HG03064 (cell line): ENCODE measurements at regions not wholly inside any gene's neighbourhood (a gene's known extent, or its start where the extent isn't known, plus 50 kb on each side); places are given as distances from the start of the nearest gene placed in this dataset.
"Not testable (repeated sequence)": the region's sequence is repeated elsewhere in the genome, so short reads cannot be mapped to it uniquely, and the experiment has no call there.

Experiments used
- ATAC-seq: cut with Tn5 transposase; IDR thresholded peaks from one replicate; pipeline ENCODE4 v1.9.1; 2021; ENCODE audit warnings: low read depth; ENCODE audit not compliant: unreplicated experiment

DNA sequence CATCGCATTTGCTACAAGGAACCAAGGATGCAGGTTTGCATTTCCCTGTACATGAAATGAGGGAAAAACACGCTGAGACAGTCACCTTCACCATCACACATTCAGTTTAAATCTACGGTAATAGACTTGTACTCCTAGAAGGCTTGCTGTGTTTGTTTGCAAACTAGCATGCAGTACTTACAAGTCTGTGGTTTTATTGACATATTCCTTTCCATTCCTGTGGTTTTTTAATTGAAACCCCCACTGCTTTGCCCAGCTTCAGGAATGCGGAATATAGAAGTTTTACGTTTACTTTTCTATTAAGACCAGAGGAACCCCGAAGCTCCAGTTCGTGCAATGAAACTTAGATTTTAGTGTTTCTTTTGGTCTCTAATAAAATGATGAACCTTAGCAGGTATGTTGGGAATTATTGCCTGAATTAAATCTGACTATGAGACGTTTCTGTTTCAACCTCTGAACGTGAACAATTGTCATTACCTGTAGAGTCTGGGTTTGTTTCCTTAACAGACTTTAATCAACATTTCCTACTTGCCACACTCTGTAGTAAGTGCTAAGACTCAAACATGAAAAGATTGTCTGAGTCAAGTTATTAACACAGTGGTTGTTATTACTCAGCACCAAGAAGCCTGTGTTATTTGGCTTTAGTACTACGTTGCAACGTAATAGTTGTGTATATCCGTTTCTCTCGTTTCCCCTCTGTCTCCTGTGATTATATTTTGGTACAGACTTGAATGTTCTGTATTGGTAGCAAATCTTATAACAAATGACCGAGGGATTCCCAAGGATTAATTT, 793.3 kb upstream of the GOT2 start:
- no peak for ATAC-seq

- ATAC-seq: no peak
These were observed 788.7 kb upstream of the GOT2 start for GRCh38 chr16:59522826-59523225.

DNA sequence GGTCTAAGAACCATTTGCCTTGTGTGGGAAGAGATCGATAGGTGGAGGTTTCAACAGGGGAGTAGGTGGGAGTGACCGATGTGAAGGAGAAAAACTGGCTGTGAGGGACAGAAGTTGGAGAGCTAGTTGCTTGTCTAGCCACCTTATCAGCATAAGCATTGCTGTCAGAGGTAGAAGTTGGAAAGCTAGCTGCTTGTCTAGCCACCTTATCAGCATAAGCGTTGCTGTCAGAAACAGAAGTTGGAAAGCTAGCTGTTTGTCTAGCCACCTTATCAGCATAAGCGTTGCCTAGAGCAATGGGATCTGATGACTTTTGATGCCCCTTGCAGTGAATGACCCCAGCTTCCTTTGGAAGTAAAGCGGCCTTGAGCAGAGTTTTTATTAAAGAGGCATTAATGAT, 784.6 kb upstream of the GOT2 start:
- ATAC-seq: not testable (repeated sequence)

- no peak for ATAC-seq
These were observed 780.5 kb upstream of the GOT2 start for GRCh38 chr16:59514651-59515050.

DNA sequence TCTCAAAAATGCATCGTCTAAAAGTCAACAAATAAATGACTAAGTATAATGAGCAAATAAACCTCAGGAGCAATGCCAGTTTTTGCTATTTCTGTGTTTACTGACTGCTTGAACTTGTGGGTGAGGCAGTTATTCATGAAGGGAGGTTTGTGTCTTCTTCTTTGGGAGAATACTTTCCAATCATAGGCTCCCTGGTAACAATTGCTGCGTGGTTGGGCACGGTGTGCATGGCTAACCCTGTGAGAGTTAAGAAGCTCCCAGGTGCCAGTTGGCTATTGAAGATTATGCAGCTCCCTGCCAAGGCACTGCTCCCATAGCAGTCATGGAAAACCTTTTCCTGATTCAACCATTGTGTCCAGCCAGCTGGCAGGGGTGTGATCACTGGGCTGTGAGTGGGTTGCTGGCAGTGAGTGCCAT, 775.9 kb upstream of the GOT2 start:
- ATAC-seq: no peak

DNA sequence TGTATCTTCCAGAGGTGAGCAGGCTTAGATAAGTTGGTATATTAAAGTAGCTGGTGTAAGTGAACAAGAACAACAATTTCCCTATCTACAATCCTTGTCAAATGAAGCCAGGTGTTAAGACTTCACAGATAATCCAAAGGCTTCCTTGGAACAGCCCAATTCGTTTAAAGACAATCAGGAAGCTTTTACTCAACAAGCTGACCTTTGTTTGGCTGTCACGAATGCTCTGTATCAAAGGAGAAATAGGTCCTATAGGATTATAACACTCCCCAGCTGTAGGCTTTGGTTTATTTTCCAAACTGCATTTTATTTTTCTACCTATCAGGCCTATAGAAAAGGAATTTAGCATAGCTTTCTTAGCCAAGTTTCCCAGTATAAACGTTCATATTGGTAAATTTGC, 766.5 kb upstream of the GOT2 start:
- no peak for ATAC-seq

DNA sequence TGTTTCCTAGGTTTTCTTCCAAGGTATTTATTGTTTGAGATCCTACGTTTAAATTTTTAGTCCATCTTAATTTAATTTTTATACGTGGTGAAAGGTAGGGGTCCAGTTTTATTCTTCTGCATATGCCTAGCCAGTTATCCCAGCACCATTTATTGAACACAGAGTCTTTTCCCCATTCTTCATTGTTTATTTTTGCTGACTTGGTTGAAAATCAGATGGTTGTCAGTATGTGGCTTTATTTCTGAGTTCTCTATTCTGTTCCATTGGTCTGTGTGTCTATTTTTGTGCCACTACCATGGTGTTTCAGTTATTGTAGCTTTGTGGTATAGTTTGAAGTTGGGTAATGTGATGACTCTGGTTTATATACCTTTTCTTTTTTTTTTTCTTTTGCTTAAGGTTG, 753.0 kb upstream of the GOT2 start:
- no peak for ATAC-seq

DNA sequence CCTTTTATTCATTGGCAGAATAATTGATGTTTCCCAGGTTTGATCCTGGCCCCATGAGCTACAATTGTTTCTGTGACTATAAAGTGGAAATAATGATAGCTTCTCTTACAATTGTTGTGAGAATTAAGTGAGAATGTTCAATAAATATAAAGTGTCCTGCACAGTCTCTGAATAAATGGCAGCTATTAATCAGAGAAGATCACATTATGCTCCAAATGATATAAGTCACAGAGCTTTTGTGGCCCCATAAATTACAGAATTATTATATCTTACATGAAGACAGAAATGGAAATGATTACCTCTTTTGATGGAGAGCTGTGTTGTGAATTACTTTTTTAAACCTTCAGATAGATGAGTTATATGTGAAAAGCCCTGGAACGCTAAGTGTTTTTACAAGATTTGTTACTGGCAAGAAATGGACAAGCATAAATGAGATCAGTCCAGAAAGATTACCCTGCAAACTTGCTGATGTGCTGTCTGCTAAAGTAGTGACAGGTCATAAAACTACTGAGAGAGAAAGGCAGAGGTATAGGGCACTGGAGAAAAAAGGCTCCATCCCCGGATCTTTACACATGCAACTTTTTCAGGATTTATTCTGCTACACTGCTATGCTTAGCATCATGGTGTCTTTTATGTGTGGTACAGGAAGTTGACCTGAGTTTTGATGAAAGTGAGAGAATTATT, 750.9 kb upstream of the GOT2 start:
- no peak for ATAC-seq

GRCh38 chr16:59478838-59479237, 744.7 kb upstream of the GOT2 start:
- ATAC-seq: no peak

GRCh38 chr16:59470556-59470955, 736.4 kb upstream of the GOT2 start:
- ATAC-seq: no peak

- no peak for ATAC-seq
These were observed 735.1 kb upstream of the GOT2 start for GRCh38 chr16:59469266-59469665.

DNA sequence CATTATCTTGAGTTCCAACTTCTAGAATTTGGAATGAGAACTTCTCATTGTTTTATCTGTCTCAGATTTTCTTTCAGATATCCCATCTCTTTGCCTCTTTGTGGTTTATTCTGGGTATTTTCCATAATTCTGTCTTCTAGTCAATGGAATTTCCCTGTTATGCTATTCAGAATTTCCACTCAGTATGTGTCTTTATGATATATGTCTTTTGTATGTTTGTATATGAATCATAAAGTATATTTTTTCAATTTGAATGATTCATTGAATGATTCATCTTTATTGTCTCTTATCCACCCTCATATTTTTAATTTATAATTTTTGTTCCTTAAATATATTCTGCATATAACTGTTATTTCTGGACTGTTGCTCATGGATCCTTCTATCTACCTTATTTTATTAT, 729.7 kb upstream of the GOT2 start:
- ATAC-seq: no peak

DNA sequence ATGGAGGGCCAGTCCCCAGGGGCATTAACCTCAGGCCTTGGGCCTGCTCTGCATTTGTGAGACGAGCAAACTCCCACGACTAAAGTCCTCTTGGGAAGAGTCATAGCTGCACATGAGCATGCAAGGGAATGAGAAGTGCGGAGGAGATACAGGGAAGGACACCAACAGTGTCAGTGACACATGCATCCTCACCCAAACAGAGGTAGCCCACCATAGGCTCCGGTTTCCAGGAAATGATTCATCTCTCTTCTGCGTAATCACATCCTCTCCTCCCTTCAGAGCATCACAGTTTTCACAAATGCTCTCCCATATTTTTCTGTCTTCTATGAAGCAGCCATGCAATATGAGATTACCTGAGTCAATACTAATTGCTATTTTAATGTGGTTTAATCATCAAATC, 725.7 kb upstream of the GOT2 start:
- ATAC-seq: no peak

GRCh38 chr16:59455497-59455896, 721.4 kb upstream of the GOT2 start:
- no peak for ATAC-seq

DNA sequence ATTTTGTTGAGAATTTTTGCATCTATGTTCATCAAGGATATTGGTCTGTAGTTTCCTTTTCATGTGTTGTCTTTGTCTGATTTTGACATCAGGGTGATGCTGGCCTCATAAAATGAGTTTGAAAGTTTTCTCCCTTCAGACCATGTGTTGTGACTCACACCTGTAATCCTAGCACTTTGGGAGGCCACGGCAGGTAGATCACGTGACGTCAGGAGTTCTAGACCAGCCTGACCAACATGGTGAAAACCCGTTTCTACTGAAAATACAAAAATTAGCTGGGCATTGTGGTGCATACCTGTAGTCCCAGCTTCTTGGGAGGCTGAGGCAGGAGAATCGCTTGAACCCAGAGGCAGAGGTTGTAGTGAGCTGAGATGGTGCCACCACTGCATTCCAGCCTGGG, 716.4 kb upstream of the GOT2 start:
- ATAC-seq: not testable (repeated sequence)

GRCh38 chr16:59440502-59440901, 706.4 kb upstream of the GOT2 start:
- ATAC-seq: no peak

- no peak for ATAC-seq
These were observed 698.8 kb upstream of the GOT2 start for GRCh38 chr16:59432896-59433295.

DNA sequence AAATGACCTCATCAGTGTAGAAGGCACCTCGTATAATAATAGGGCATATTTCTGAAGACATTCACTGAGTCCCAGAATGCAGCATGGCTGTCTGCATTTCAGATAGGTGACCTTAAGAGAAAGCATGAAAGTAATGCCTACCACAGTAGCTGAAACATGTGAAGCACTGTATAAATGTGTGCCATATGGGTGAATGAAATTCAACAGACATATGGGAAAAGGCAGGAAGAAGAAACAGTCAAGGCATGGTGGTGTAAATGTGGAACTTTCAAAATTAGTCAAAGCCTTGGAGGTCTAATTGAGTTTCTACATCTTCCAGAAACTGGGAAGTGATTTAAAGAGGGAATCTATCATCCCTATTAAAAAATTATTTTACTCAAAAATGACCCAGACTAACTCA, 698.2 kb upstream of the GOT2 start:
- no peak for ATAC-seq

DNA sequence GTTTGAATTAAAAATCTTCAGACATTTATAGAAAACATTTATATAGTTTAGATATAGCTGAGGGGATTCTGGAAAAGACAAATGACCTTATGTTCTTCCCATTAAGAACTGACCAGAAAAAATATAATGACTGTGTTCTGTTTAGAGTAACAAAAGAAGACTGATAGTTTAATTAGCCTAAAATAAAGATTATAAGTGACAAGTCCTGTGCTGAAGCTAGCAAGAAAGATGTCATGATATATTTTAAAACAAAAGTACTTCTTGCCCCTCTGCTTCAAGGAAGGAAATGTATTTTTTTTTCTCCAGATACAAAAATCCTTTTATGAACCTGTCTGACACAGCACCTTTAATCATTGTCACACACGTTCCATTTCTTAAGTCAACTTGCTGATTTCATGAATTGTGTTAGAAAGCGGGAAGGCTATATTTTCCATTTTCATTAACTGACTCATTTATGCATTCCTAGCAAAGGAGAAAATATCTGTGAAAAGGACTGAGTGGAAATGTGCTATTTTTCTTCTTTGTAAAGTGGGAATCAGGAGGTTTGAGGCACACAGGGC, 690.7 kb upstream of the GOT2 start:
- no peak for ATAC-seq

DNA sequence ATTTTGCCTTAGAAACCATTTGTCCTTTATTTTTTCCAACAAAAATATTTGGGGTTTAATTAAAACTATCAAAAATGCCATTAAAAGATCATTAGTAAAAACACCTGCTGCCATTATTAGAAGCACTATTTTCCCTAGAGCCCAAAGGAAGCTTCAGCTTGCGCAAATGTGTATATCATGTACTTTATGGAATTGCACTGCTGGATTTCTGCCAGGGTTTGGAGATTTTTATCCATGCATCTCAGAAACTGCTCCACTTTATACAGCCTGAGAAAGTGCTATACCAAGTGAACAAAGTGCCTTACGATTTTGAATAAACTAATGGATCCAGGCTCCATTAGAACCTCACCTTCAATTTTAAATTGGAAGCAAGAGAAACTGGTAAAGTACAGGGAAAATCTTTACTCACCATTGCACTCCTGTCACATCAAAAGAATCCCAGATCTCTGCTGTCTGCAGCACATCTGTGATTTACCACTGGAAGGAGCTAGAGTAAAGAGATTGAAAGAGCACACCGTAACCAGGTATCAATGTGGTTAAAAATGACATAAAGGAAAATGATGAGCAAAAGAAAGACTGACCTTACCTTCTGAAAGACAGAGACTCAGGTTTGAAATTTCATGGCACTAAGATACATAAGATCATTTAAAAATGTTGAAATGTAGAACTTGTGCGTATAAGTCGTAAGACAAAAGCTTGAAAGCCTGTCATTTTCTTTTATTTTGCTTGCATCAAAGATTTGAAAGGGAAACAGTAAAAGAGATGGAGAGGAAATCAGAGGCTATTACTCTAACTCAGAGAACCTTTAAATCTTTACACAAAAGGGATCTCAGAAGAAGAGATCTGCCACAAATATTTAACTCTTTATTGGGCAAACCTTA, 678.1 kb upstream of the GOT2 start:
- no peak for ATAC-seq

DNA sequence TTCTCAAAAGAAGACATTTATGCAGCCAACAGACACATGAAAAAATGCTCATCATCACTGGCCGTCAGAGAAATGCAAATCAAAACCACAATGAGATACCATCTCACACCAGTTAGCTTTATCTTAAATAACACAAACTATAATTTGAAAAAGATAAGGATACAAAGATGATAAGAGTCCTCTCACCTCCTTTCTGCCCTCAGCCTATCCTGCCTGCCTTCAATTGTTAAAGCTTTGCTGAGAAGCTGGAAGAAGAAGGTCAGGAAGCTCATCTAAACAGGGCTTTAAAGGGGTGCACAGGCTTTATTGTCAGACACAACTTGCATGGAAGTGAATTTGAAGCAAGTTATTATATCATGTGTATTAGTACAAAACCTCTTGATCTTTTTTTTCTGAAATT, 676.3 kb upstream of the GOT2 start:
- no peak for ATAC-seq
